ENCODE measurements at regions not wholly inside any gene's neighbourhood (a gene's known extent, or its start where the extent isn't known, plus 50 kb on each side); places are given as distances from the start of the nearest gene placed in this dataset.
"Not testable (repeated sequence)": the region's sequence is repeated elsewhere in the genome, so short reads cannot be mapped to it uniquely, and the experiment has no call there.

- Histone ChIP-seq H3K4me2 (ENCODE audit: low read length) (no peak overlapping the region), H3K27me3 (ENCODE audit: insufficient read depth, low read length) (no peaks in the 10 kb centered on the region), H3K79me1 (ENCODE audit: low read length) (no peaks in the 10 kb centered on the region), H4K91ac (ENCODE audit: low read depth, low read length) (no peak overlapping the region), H3K9me3 (ENCODE audit: insufficient read depth, low read depth, low read length) (no peaks in the 10 kb centered on the region), H3K4me3 (ENCODE audit: low read depth, low read length) (no peak overlapping the region), H3K79me2 (ENCODE audit: control insufficient read depth, insufficient read depth, low read length, poor library complexity) (peaks cover 2% of the 10 kb centered on the region), H3K27ac (ENCODE audit: low read depth, low read length) (no peak overlapping the region), H4K8ac (ENCODE audit: low read depth, low read length) (no peak overlapping the region), H3K36me3 (ENCODE audit: control insufficient read depth in 1 of 2, insufficient read depth in 2 of 2, low read length in 2 of 2) (peaks cover 6 to 8% of the 10 kb centered on the region in 2 experiments), H2BK120ac (ENCODE audit: insufficient read depth, low read length, poor library complexity) (no peak overlapping the region), H4K12ac (ENCODE audit: low read depth, low read length) (no peak overlapping the region), H3K9ac (ENCODE audit: low read length) (no peak overlapping the region), H2AK5ac (ENCODE audit: low read length) (no peak overlapping the region), H2AFZ (ENCODE audit: insufficient read depth, low read length, poor library complexity) (no peak overlapping the region), H3K4ac (ENCODE audit: low read depth, low read length) (no peak overlapping the region), H3K14ac (ENCODE audit: low read length) (no peak overlapping the region), H3K18ac (ENCODE audit: low read length) (no peak overlapping the region), H3K4me1 (ENCODE audit: control insufficient read depth in 1 of 2, insufficient read depth in 2 of 2, low read length in 2 of 2) (peaks cover 3 to 5% of the 10 kb centered on the region in 2 experiments), H2BK12ac (ENCODE audit: low read length) (no peak overlapping the region), H2BK5ac (ENCODE audit: low read depth, low read length, poor library complexity) (no peak overlapping the region), H3K23ac (ENCODE audit: low read length) (no peak overlapping the region)
- no CpG with 5 or more reads among the region's 4 CpGs for WGBS (ENCODE audit: extremely low coverage, insufficient coverage, insufficient read length)
- no peak for DNase-seq
These were observed 62.2 kb upstream of the RNF38 start for GRCh38 chr9:36462245-36462644.

- Histone ChIP-seq H3K9ac (ENCODE audit: low read length) (no peak overlapping the region), H4K8ac (ENCODE audit: low read depth, low read length) (no peak overlapping the region), H3K79me1 (ENCODE audit: low read length) (no peaks in the 10 kb centered on the region), H4K91ac (ENCODE audit: low read depth, low read length) (no peak overlapping the region), H3K4me2 (ENCODE audit: low read length) (no peak overlapping the region), H3K79me2 (ENCODE audit: control insufficient read depth, insufficient read depth, low read length, poor library complexity) (peaks cover 2% of the 10 kb centered on the region), H2AK5ac (ENCODE audit: low read length) (no peak overlapping the region), H3K27me3 (ENCODE audit: insufficient read depth, low read length) (no peaks in the 10 kb centered on the region), H3K14ac (ENCODE audit: low read length) (no peak overlapping the region), H2BK12ac (ENCODE audit: low read length) (no peak overlapping the region), H3K4me3 (ENCODE audit: low read depth, low read length) (no peak overlapping the region), H3K4ac (ENCODE audit: low read depth, low read length) (no peak overlapping the region), H2AFZ (ENCODE audit: insufficient read depth, low read length, poor library complexity) (no peak overlapping the region), H3K36me3 (ENCODE audit: control insufficient read depth in 1 of 2, insufficient read depth in 2 of 2, low read length in 2 of 2) (peaks cover 6 to 8% of the 10 kb centered on the region in 2 experiments), H4K12ac (ENCODE audit: low read depth, low read length) (no peak overlapping the region), H3K18ac (ENCODE audit: low read length) (no peak overlapping the region), H3K9me3 (ENCODE audit: insufficient read depth, low read depth, low read length) (no peaks in the 10 kb centered on the region), H3K27ac (ENCODE audit: low read depth, low read length) (no peak overlapping the region), H3K4me1 (ENCODE audit: control insufficient read depth in 1 of 2, insufficient read depth in 2 of 2, low read length in 2 of 2) (peaks cover 3 to 7% of the 10 kb centered on the region in 2 experiments), H3K23ac (ENCODE audit: low read length) (no peak overlapping the region), H2BK5ac (ENCODE audit: low read depth, low read length, poor library complexity) (no peak overlapping the region), H2BK120ac (ENCODE audit: insufficient read depth, low read length, poor library complexity) (no peak overlapping the region)
- no peak for DNase-seq
These were observed 61.3 kb upstream of the RNF38 start for GRCh38 chr9:36461323-36461722.

GRCh38 chr9:36458430-36458915, 58.4 kb upstream of the RNF38 start:
- not testable (repeated sequence) for H3K14ac ChIP-seq (ENCODE audit: low read length); H3K4me3 ChIP-seq (ENCODE audit: low read depth, low read length); H2AK5ac ChIP-seq (ENCODE audit: low read length); H3K79me1 ChIP-seq (ENCODE audit: low read length); H4K8ac ChIP-seq (ENCODE audit: low read depth, low read length); H3K4me1 ChIP-seq (ENCODE audit: control insufficient read depth in 1 of 2, insufficient read depth in 2 of 2, low read length in 2 of 2); H3K9ac ChIP-seq (ENCODE audit: low read length); H2BK12ac ChIP-seq (ENCODE audit: low read length); H3K4me2 ChIP-seq (ENCODE audit: low read length); H4K12ac ChIP-seq (ENCODE audit: low read depth, low read length); H2BK120ac ChIP-seq (ENCODE audit: insufficient read depth, low read length, poor library complexity); H2BK5ac ChIP-seq (ENCODE audit: low read depth, low read length, poor library complexity); DNase-seq; H3K18ac ChIP-seq (ENCODE audit: low read length); H3K79me2 ChIP-seq (ENCODE audit: control insufficient read depth, insufficient read depth, low read length, poor library complexity); H4K91ac ChIP-seq (ENCODE audit: low read depth, low read length); H3K23ac ChIP-seq (ENCODE audit: low read length); H3K9me3 ChIP-seq (ENCODE audit: insufficient read depth, low read depth, low read length); H2AFZ ChIP-seq (ENCODE audit: insufficient read depth, low read length, poor library complexity); H3K27me3 ChIP-seq (ENCODE audit: insufficient read depth, low read length); H3K27ac ChIP-seq (ENCODE audit: low read depth, low read length)
- no CpG with 5 or more reads among the region's 17 CpGs for WGBS (ENCODE audit: extremely low coverage, insufficient coverage, insufficient read length)
- H3K36me3 ChIP-seq (ENCODE audit: control insufficient read depth in 1 of 2, insufficient read depth in 2 of 2, low read length in 2 of 2): peaks cover 6 to 11% of the 10 kb centered on the region in 2 experiments
- peak overlapping the region; percentile 35 for H3K4ac ChIP-seq (ENCODE audit: low read depth, low read length)

GRCh38 chr9:36457836-36458429, 57.9 kb upstream of the RNF38 start:
- H3K27ac ChIP-seq (ENCODE audit: low read depth, low read length): no peak overlapping the region
- no peak for DNase-seq
- no CpG with 5 or more reads among the region's 7 CpGs for WGBS (ENCODE audit: extremely low coverage, insufficient coverage, insufficient read length)
- H3K14ac ChIP-seq (ENCODE audit: low read length): no peak overlapping the region
- no peak overlapping the region for H2BK5ac ChIP-seq (ENCODE audit: low read depth, low read length, poor library complexity)
- no peak overlapping the region for H3K4ac ChIP-seq (ENCODE audit: low read depth, low read length)
- no peak overlapping the region for H2AK5ac ChIP-seq (ENCODE audit: low read length)
- no peak overlapping the region for H4K91ac ChIP-seq (ENCODE audit: low read depth, low read length)
- H3K4me1 ChIP-seq (ENCODE audit: control insufficient read depth in 1 of 2, insufficient read depth in 2 of 2, low read length in 2 of 2): peaks cover 3 to 7% of the 10 kb centered on the region in 2 experiments
- H3K18ac ChIP-seq (ENCODE audit: low read length): no peak overlapping the region
- H2AFZ ChIP-seq (ENCODE audit: insufficient read depth, low read length, poor library complexity): no peak overlapping the region
- no peak overlapping the region for H3K9ac ChIP-seq (ENCODE audit: low read length)
- no peak overlapping the region for H2BK120ac ChIP-seq (ENCODE audit: insufficient read depth, low read length, poor library complexity)
- H3K4me2 ChIP-seq (ENCODE audit: low read length): no peak overlapping the region
- H3K4me3 ChIP-seq (ENCODE audit: low read depth, low read length): no peak overlapping the region
- H3K79me1 ChIP-seq (ENCODE audit: low read length): no peaks in the 10 kb centered on the region
- no peak overlapping the region for H4K8ac ChIP-seq (ENCODE audit: low read depth, low read length)
- H2BK12ac ChIP-seq (ENCODE audit: low read length): no peak overlapping the region
- peaks cover 6 to 11% of the 10 kb centered on the region in 2 experiments for H3K36me3 ChIP-seq (ENCODE audit: control insufficient read depth in 1 of 2, insufficient read depth in 2 of 2, low read length in 2 of 2)
- H3K9me3 ChIP-seq (ENCODE audit: insufficient read depth, low read depth, low read length): no peaks in the 10 kb centered on the region
- peaks cover 2% of the 10 kb centered on the region for H3K79me2 ChIP-seq (ENCODE audit: control insufficient read depth, insufficient read depth, low read length, poor library complexity)
- no peak overlapping the region for H4K12ac ChIP-seq (ENCODE audit: low read depth, low read length)
- H3K23ac ChIP-seq (ENCODE audit: low read length): no peak overlapping the region
- no peaks in the 10 kb centered on the region for H3K27me3 ChIP-seq (ENCODE audit: insufficient read depth, low read length)

Data from trophoblast cell (in vitro differentiated cells and primary cell).